Suprapubic skin (tissue), 4 donors: ENCODE measurements at regions not wholly inside any gene's neighbourhood (a gene's known extent, or its start where the extent isn't known, plus 50 kb on each side); places are given as distances from the start of the nearest gene placed in this dataset.

ENCODE experiments used
- DNase-seq, 2 donors: peaks; one replicate each; pipeline ENCODE4 v3.0.0-alpha.2; 2019; ENCODE audit warnings: low spot score in 2 of 2
- H3K27ac ChIP-seq: fragments of 200-600 bp; sonication (generic); one replicate; pipeline ENCODE4 v1.5.1; 2019
- H3K27me3 ChIP-seq: fragments of 200-600 bp; sonication (generic); one replicate; pipeline ENCODE4 v1.5.1; 2019
- H3K36me3 ChIP-seq: fragments of 200-600 bp; sonication (generic); one replicate; pipeline ENCODE4 v1.5.1; 2019
- H3K4me1 ChIP-seq: fragments of 200-600 bp; sonication (generic); one replicate; pipeline ENCODE4 v1.5.1; 2019
- H3K4me3 ChIP-seq: fragments of 200-600 bp; sonication (generic); one replicate; pipeline ENCODE4 v1.5.1; 2019; ENCODE audit warnings: mild to moderate bottlenecking
- H3K9me3 ChIP-seq: fragments of 200-600 bp; sonication (generic); one replicate; pipeline ENCODE4 v1.5.1; 2019
- CTCF ChIP-seq, 2 donors: fragments of 200-600 bp in 1 of 2; fragments of 450-650 bp in 1 of 2; sonication (generic) in 1 of 2; IDR thresholded peaks; one replicate each; pipeline ENCODE4 v1.5.1; 2016 to 2019; ENCODE audit warnings: antibody characterized with exemption in 2 of 2, mild to moderate bottlenecking in 1 of 2, moderate library complexity in 1 of 2
- EP300 ChIP-seq: sonication (generic); formaldehyde crosslinking; IDR thresholded peaks from one replicate; pipeline ENCODE4 v1.6.1; 2017; ENCODE audit warnings: antibody characterized with exemption
- POLR2A ChIP-seq, 2 donors: fragments of 450-650 bp; IDR thresholded peaks; one replicate each; pipeline ENCODE4 v1.6.1; 2017; ENCODE audit warnings: antibody characterized with exemption in 2 of 2, mild to moderate bottlenecking in 2 of 2, moderate library complexity in 2 of 2
- POLR2AphosphoS5 ChIP-seq, 3 donors: sonication (generic); formaldehyde crosslinking; IDR thresholded peaks; one replicate each; pipeline ENCODE4 v1.6.1; 2017; ENCODE audit warnings: antibody characterized with exemption in 3 of 3
- WGBS: methylation state at CpG from one replicate; pipeline ENCODE4 v1.1.5; 2018; 5-methylcytosine and 5-hydroxymethylcytosine counted together

DNA sequence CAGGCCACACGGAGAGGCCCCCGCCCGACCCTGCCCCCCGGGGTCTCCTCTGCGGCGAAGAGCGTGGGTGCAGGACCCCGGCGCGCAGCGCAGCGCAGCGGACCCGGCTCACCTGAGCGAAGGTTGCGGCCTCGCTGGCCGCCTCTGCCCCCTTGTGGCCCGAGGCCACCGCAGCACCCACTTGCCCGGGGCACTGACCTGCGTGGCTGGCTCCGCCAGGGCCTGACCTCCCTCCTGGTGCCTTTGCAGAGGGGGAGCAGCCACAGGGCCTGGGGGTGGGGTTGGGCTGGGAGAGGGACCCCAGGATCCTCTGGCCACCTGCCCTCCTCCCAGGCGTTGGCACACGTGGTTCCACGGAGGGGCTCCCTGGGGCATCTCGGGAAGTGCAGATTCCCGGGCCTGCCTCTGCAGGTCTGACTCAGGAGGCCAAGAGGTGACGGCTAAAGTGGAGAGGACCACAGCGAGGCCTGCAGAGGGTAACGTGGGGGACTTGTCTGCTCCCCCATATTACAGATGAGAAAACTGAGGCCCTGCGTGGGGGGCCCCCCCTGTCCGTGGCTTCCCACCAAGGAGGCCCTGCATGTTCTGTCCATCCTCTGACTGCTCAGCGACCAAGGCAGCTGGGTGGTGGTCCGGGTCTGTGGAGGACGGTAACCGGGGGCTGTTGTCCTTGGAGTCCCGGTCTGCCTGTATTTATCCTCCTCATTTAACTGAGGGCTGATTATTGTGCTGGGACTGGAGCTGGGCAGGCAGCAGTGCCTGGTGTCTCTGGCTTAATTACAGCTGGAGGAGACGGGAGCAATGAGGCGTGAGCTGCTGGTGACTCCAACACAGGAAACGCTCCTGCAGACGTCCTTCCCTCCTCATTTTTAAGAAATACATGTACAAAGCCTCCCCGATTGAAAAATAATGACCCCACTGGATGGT, 67.9 kb upstream of the BEGAIN start:
- no peaks in the 10 kb centered on the region for H3K9me3 ChIP-seq
- H3K27me3 ChIP-seq, result peaks cover 39% of the 10 kb centered on the region
- H3K4me1 ChIP-seq, result no peaks in the 10 kb centered on the region
- H3K36me3 ChIP-seq, result no peaks in the 10 kb centered on the region
- no peak overlapping the region for H3K27ac ChIP-seq
- no peak for DNase-seq
- WGBS, result 46% methylated on average over 17 of the region's 43 CpGs
- TF ChIP-seq POLR2AphosphoS5 (IDR thresholded peaks at IDR 0.05) (no peak), EP300 (no peak), CTCF (IDR thresholded peaks at IDR 0.05) (peak in 1 of 2 donors; percentile 61), POLR2A (IDR thresholded peaks at IDR 0.05) (no peak)
- H3K4me3 ChIP-seq, result no peak overlapping the region

- no peak overlapping the region for H3K4me3 ChIP-seq
- H3K4me1 ChIP-seq, result no peaks in the 10 kb centered on the region
- no peaks in the 10 kb centered on the region for H3K36me3 ChIP-seq
- H3K9me3 ChIP-seq, result no peaks in the 10 kb centered on the region
- H3K27me3 ChIP-seq, result peaks cover 39% of the 10 kb centered on the region
- WGBS, result no CpG with 5 or more reads among the region's 2 CpGs
- H3K27ac ChIP-seq, result no peak overlapping the region
- TF ChIP-seq EP300, result no peak
- no peak for TF ChIP-seq POLR2AphosphoS5 (IDR thresholded peaks at IDR 0.05)
- TF ChIP-seq POLR2A (IDR thresholded peaks at IDR 0.05), result no peak
- no peak for TF ChIP-seq CTCF (IDR thresholded peaks at IDR 0.05)
- DNase-seq, result no peak
Measured at GRCh38 chr14:100655741-100656085, 68.5 kb upstream of the BEGAIN start.

GRCh38 chr14:100656996-100657395, 69.7 kb upstream of the DLK1 start:
- WGBS, result 69% methylated on average over 12 of the region's 15 CpGs
- TF ChIP-seq POLR2A (IDR thresholded peaks at IDR 0.05) (no peak), EP300 (no peak), POLR2AphosphoS5 (IDR thresholded peaks at IDR 0.05) (no peak), CTCF (IDR thresholded peaks at IDR 0.05) (no peak)
- Histone ChIP-seq H3K4me1 (no peaks in the 10 kb centered on the region), H3K36me3 (no peaks in the 10 kb centered on the region), H3K27me3 (peaks cover 39% of the 10 kb centered on the region), H3K4me3 (no peak overlapping the region), H3K9me3 (no peaks in the 10 kb centered on the region), H3K27ac (no peak overlapping the region)
- DNase-seq, result no peak

DNA sequence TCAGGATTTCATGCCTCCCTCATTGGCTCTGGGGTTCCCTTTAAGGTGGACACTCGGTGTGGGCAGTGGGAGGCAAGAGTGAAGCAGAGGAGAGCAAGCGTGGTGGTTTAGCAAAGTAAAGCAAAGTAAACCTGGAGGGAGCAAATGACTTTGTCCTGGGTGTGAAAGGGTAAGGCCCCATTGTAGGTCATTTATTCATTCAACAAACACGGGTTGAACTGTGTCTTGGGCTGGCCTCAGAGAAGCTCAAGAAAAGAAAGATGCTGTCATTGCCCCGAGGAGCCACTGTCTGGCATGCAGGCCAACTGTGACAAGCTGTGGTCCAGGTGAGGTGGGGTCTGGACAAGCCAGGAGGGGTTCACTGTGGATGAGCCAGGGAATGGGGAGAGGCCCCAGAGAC, 68.9 kb upstream of the DLK1 start:
- H3K4me1 ChIP-seq, result no peaks in the 10 kb centered on the region
- H3K36me3 ChIP-seq, result no peaks in the 10 kb centered on the region
- DNase-seq, result no peak
- no peak overlapping the region for H3K4me3 ChIP-seq
- WGBS, result 83% methylated on average over 4 of the region's 4 CpGs
- H3K27ac ChIP-seq, result no peak overlapping the region
- no peaks in the 10 kb centered on the region for H3K9me3 ChIP-seq
- peaks cover 39% of the 10 kb centered on the region for H3K27me3 ChIP-seq
- TF ChIP-seq EP300, result no peak
- no peak for TF ChIP-seq POLR2A (IDR thresholded peaks at IDR 0.05)
- TF ChIP-seq CTCF (IDR thresholded peaks at IDR 0.05), result no peak
- TF ChIP-seq POLR2AphosphoS5 (IDR thresholded peaks at IDR 0.05), result no peak

GRCh38 chr14:100658181-100658886, 68.4 kb upstream of the DLK1 start:
- DNase-seq, result no peak
- Histone ChIP-seq H3K27ac (no peak overlapping the region), H3K9me3 (no peaks in the 10 kb centered on the region), H3K36me3 (no peaks in the 10 kb centered on the region), H3K4me1 (no peaks in the 10 kb centered on the region), H3K4me3 (no peak overlapping the region), H3K27me3 (peaks cover 39% of the 10 kb centered on the region)
- TF ChIP-seq CTCF (IDR thresholded peaks at IDR 0.05) (no peak), POLR2A (IDR thresholded peaks at IDR 0.05) (no peak), EP300 (no peak), POLR2AphosphoS5 (IDR thresholded peaks at IDR 0.05) (no peak)
- WGBS, result 61% methylated on average over 6 of the region's 6 CpGs
